ENCODE measurements at regions not wholly inside any gene's neighbourhood (a gene's known extent, or its start where the extent isn't known, plus 50 kb on each side); places are given as distances from the start of the nearest gene placed in this dataset.

DNA sequence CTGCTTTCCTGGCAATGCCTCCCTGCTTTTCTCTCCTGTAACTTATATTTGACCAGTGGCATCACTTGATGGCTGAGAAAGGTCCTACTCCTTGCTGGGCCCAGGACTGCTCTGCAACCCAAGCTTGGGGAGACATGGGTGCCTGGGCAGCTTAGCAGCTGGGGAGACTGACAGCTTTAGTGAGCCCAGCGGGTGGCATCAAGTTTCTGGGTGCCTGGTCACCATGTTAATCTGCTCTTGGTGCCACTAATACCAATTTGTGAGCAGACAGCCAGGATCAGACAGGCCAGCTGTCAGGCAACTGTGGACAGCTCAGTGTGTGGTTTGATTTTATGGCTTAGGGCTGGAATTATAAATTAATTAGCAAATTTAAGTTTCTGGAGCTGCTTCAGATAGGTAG lies 144.8 kb upstream of the GLI2 start:
- DNase-seq (no peak), ATAC-seq (no peak)
- intact Hi-C loops (cut with DNase I), result no loop called here
- Histone ChIP-seq H3K4me3 (no peak overlapping the region), H3K4me1 (peaks cover 0 to 5% (median under 1%) of the 10 kb centered on the region in 4 donors), H3K9me3 (no peaks in the 10 kb centered on the region), H3K27me3 (no peaks in the 10 kb centered on the region), H3K36me3 (no peaks in the 10 kb centered on the region), H3K27ac (no peak overlapping the region)
- TF ChIP-seq CTCF (IDR thresholded peaks at IDR 0.05), result no peak
- TF ChIP-seq POLR2A (IDR thresholded peaks at IDR 0.05), result no peak
- WGBS (ENCODE audit: insufficient coverage, low coverage, low lambda C conversion rate, missing lambda C conversion rate), result 80% methylated on average over 1 of the region's 1 CpG

DNA sequence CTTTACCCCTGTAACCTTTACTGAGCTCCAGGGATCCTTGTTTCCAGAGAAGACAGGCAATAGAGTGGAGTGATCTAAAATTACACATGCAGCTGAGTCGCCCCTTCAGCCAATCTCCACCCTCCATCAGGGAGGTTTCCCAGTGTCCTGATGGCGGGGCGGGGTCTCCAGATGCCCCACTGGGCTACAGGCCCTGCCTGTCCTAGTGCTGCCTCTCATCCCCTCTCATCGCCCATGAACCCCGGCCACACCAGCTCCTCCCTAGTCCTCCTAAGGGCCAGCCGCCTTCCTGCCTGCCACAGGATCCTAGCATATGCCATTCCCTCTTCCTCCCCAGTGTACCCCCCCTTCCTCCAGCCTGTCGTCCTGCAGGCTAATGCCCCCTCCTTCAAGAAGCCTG lies 144.1 kb upstream of the GLI2 start:
- 66% methylated on average over 3 of the region's 7 CpGs for WGBS (ENCODE audit: insufficient coverage, low coverage, low lambda C conversion rate, missing lambda C conversion rate)
- TF ChIP-seq CTCF (IDR thresholded peaks at IDR 0.05), result no peak
- no peak for TF ChIP-seq POLR2A (IDR thresholded peaks at IDR 0.05)

DNA sequence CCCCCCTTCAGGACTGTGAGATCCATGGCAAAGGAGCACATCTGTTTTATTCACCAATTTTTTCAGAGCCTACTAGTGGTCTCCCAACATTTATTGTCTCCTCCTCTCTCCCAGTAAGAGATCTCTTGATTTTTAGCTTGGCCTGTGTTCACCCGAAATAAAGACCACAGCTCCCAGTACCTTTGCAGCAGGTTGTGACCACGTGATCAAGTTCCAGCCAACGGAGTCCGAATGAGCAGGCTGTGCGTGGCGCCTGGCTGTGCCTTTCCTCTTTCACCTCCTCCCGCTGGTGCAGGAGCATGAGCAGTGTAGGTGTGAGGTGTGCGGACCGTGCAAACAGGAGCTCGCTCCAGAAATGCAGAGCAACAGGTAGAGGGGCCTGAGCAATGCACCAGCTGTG lies 143.6 kb upstream of the GLI2 start:
- 86% methylated on average over 10 of the region's 10 CpGs for WGBS (ENCODE audit: insufficient coverage, low coverage, low lambda C conversion rate, missing lambda C conversion rate)
- H3K27ac ChIP-seq, result no peak overlapping the region

More for the DNA sequence above, 144.1 kb upstream of the GLI2 start:
- ATAC-seq (no peak), DNase-seq (no peak)
- H3K27me3 ChIP-seq, result no peaks in the 10 kb centered on the region
- H3K27ac ChIP-seq, result no peak overlapping the region
- no peak overlapping the region for H3K4me3 ChIP-seq
- H3K4me1 ChIP-seq, result peaks cover 0 to 12% (median 4%) of the 10 kb centered on the region in 4 donors
- no peaks in the 10 kb centered on the region for H3K9me3 ChIP-seq
- H3K36me3 ChIP-seq, result no peaks in the 10 kb centered on the region
- intact Hi-C loops (cut with DNase I), result no loop called here

GRCh38 chr2:120593921-120594686 lies 141.6 kb upstream of the GLI2 start:
- Histone ChIP-seq H3K9me3 (no peaks in the 10 kb centered on the region), H3K4me3 (no peak overlapping the region), H3K36me3 (no peaks in the 10 kb centered on the region), H3K27ac (no peak overlapping the region), H3K27me3 (no peaks in the 10 kb centered on the region), H3K4me1 (peaks cover 0 to 20% (median 10%) of the 10 kb centered on the region in 4 donors)
- ATAC-seq (no peak), DNase-seq (no peak)
- WGBS (ENCODE audit: insufficient coverage, low coverage, low lambda C conversion rate, missing lambda C conversion rate), result 84% methylated on average over 6 of the region's 9 CpGs
- intact Hi-C loops (cut with DNase I), result no loop called here
- TF ChIP-seq CTCF (IDR thresholded peaks at IDR 0.05) (no peak), POLR2A (IDR thresholded peaks at IDR 0.05) (no peak)

More for the DNA sequence above, 143.6 kb upstream of the GLI2 start:
- Histone ChIP-seq H3K4me1 (peaks cover 0 to 11% (median 5%) of the 10 kb centered on the region in 4 donors), H3K27me3 (no peaks in the 10 kb centered on the region), H3K4me3 (no peak overlapping the region), H3K9me3 (no peaks in the 10 kb centered on the region), H3K36me3 (no peaks in the 10 kb centered on the region)
- ATAC-seq (no peak), DNase-seq (no peak)
- intact Hi-C loops (cut with DNase I), result no loop called here
- TF ChIP-seq CTCF (IDR thresholded peaks at IDR 0.05) (no peak), POLR2A (IDR thresholded peaks at IDR 0.05) (no peak)
